Transverse colon (tissue), 4 donors: ENCODE measurements at regions not wholly inside any gene's neighbourhood (a gene's known extent, or its start where the extent isn't known, plus 50 kb on each side); places are given as distances from the start of the nearest gene placed in this dataset.

ENCODE experiments used
- POLR2A ChIP-seq: fragments of 450-650 bp; IDR thresholded peaks from one replicate; pipeline ENCODE4 v1.6.1; 2016; ENCODE audit warnings: antibody characterized with exemption, mild to moderate bottlenecking, moderate library complexity
- POLR2AphosphoS5 ChIP-seq, 3 donors: sonication (generic); formaldehyde crosslinking; IDR thresholded peaks; one replicate each; pipeline ENCODE4 v1.6.1; 2016; ENCODE audit warnings: antibody characterized with exemption in 3 of 3
- TF ChIP-seq, protein P1 (sequence below), 5 experiments: fragments of 200-600 bp in 3 of 5; fragments of 450-650 bp in 2 of 5; sonication (generic) in 3 of 5; IDR thresholded peaks; 1 replicate in 2 of 5; 2 replicates in 3 of 5; pipeline ENCODE4 v1.5.1; 2016 to 2017; ENCODE audit warnings: antibody characterized with exemption in 5 of 5, inconsistent platforms in 3 of 5, mild to moderate bottlenecking in 2 of 5, moderate library complexity in 1 of 5

DNA sequence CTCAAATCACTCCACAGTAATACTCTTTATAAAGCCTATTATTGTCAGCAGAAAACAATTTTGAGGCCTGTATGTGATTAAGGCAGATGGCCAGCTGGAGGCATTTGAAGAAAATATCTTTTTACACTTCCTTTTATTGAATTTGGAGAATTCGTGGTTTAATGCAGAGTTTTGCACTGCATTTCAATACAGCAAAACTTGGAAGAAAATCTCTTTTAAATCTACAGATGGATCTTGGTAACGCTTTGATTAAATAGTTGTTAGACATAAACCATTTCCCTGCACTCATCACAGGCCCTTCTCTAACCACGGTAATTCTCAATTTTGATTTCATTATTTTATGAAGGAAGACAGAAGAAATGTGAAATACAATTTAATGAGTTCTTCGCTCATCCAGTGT lies 185.7 kb downstream of the RFC3 start:
- TF ChIP-seq, protein P1, sequence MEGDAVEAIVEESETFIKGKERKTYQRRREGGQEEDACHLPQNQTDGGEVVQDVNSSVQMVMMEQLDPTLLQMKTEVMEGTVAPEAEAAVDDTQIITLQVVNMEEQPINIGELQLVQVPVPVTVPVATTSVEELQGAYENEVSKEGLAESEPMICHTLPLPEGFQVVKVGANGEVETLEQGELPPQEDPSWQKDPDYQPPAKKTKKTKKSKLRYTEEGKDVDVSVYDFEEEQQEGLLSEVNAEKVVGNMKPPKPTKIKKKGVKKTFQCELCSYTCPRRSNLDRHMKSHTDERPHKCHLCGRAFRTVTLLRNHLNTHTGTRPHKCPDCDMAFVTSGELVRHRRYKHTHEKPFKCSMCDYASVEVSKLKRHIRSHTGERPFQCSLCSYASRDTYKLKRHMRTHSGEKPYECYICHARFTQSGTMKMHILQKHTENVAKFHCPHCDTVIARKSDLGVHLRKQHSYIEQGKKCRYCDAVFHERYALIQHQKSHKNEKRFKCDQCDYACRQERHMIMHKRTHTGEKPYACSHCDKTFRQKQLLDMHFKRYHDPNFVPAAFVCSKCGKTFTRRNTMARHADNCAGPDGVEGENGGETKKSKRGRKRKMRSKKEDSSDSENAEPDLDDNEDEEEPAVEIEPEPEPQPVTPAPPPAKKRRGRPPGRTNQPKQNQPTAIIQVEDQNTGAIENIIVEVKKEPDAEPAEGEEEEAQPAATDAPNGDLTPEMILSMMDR (IDR thresholded peaks at IDR 0.05), result no peak
- TF ChIP-seq POLR2A (no peak), POLR2AphosphoS5 (IDR thresholded peaks at IDR 0.05) (no peak)
